ENCODE measurements at regions not wholly inside any gene's neighbourhood (a gene's known extent, or its start where the extent isn't known, plus 50 kb on each side); places are given as distances from the start of the nearest gene placed in this dataset.

DNA sequence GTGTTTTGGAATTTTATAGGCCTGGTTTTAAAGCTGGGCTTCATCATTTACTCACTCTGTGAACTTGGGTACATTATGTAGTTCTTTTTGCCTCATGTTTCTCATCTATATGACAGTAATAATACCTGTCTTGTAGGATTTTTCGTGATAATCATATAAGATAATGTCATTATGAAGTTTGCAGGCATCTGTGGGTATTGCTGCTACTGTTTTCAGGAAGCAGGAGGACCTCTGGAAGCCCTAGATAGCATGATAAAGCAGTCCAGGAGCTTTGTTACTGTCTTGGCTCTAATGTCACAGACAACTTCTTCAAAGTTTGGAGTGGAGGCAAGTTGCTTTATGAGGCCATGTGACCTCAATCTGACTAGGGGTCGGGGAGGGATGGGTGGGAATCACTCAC is 145.0 kb upstream of the MEIS2 start:
- in situ Hi-C loops (cut with HindIII; ENCODE audit: low pct_ligation_motif_present, low sequenced_read_pairs), result no loop called here
- H3K27me3 ChIP-seq (replicated peaks), result no peaks in the 10 kb centered on the region

GRCh38 chr15:37246065-37246464 is 145.7 kb upstream of the MEIS2 start:
- no peak overlapping the region for H3K4me3 ChIP-seq (ENCODE audit: low read depth, low read length)
- in situ Hi-C loops (cut with HindIII; ENCODE audit: low pct_ligation_motif_present, low sequenced_read_pairs), result no loop called here
- H3K36me3 ChIP-seq (replicated peaks), result no peaks in the 10 kb centered on the region
- no peak for DNase-seq
- TF ChIP-seq CTCF (IDR thresholded peaks at IDR 0.05; ENCODE audit: low read depth, low read length, missing control alignments), result no peak
- no peaks in the 10 kb centered on the region for H3K27me3 ChIP-seq (replicated peaks)
- no peak overlapping the region for H3K27ac ChIP-seq

More for the DNA sequence above, 145.0 kb upstream of the MEIS2 start:
- DNase-seq, result no peak
- Histone ChIP-seq H3K4me3 (ENCODE audit: low read depth, low read length) (no peak overlapping the region), H3K36me3 (replicated peaks) (no peaks in the 10 kb centered on the region), H3K27ac (no peak overlapping the region)
- TF ChIP-seq CTCF (IDR thresholded peaks at IDR 0.05; ENCODE audit: low read depth, low read length, missing control alignments), result no peak

GRCh38 chr15:37246856-37247255 is 146.5 kb upstream of the MEIS2 start:
- in situ Hi-C loops (cut with HindIII; ENCODE audit: low pct_ligation_motif_present, low sequenced_read_pairs), result no loop called here

GRCh38 chr15:37249249-37249648 is 148.9 kb upstream of the MEIS2 start:
- no peak for TF ChIP-seq CTCF (IDR thresholded peaks at IDR 0.05; ENCODE audit: low read depth, low read length, missing control alignments)
- Histone ChIP-seq H3K27me3 (replicated peaks) (no peaks in the 10 kb centered on the region), H3K27ac (no peak overlapping the region), H3K4me3 (ENCODE audit: low read depth, low read length) (no peak overlapping the region), H3K36me3 (replicated peaks) (no peaks in the 10 kb centered on the region)
- no peak for DNase-seq
- in situ Hi-C loops (cut with HindIII; ENCODE audit: low pct_ligation_motif_present, low sequenced_read_pairs), result no loop called here

More at GRCh38 chr15:37246856-37247255, 146.5 kb upstream of the MEIS2 start:
- no peak for TF ChIP-seq CTCF (IDR thresholded peaks at IDR 0.05; ENCODE audit: low read depth, low read length, missing control alignments)
- H3K27ac ChIP-seq, result no peak overlapping the region
- H3K36me3 ChIP-seq (replicated peaks), result no peaks in the 10 kb centered on the region
- no peaks in the 10 kb centered on the region for H3K27me3 ChIP-seq (replicated peaks)
- DNase-seq, result no peak
- H3K4me3 ChIP-seq (ENCODE audit: low read depth, low read length), result no peak overlapping the region

DNA sequence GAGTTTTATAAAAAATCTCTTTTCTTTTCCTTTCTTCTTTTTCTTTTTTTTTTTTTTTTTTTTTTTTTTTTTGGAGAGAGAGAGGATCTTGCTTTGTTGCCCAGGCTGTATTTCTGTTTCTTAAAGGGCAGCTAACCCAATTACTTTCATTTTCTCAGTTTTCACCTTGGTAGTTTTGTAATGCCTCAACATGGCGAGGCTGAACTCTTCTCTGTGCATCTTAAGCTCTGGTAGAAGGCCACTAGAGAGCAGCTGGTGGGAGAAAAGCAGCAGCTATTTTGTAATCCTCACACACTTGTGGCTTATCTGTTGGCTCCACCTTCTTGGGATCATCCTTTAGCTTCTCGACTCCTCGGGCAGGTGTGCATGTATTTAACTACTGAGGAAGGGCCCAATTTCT is 152.2 kb upstream of the MEIS2 start:
- Histone ChIP-seq H3K4me3 (ENCODE audit: low read depth, low read length) (no peak overlapping the region), H3K27me3 (replicated peaks) (no peaks in the 10 kb centered on the region), H3K36me3 (replicated peaks) (no peaks in the 10 kb centered on the region), H3K27ac (no peak overlapping the region)
- DNase-seq, result no peak
- in situ Hi-C loops (cut with HindIII; ENCODE audit: low pct_ligation_motif_present, low sequenced_read_pairs), result no loop called here
- TF ChIP-seq CTCF (IDR thresholded peaks at IDR 0.05; ENCODE audit: low read depth, low read length, missing control alignments), result no peak

DNA sequence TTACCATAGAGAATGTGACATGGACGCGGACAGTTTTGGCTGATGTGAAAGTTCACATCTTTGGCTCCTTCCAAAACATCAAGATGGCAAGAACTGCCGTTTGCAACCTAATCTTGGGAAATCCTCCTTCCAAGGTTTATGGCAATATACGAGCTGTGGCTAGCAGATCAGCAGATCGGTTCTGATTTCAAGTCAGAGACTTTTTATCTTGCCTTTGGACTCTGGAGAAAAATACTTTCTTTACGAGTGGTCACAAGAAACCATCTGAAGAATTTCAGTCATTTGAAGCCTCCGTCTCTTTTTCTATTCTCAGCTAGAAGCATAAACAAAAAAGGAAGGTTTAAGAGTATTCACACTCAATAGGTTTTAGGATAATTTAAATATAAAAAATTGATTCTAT is 153.5 kb upstream of the MEIS2 start:
- H3K4me3 ChIP-seq (ENCODE audit: low read depth, low read length), result no peak overlapping the region
- DNase-seq, result no peak
- no peaks in the 10 kb centered on the region for H3K27me3 ChIP-seq (replicated peaks)
- no peak for TF ChIP-seq CTCF (IDR thresholded peaks at IDR 0.05; ENCODE audit: low read depth, low read length, missing control alignments)
- no peaks in the 10 kb centered on the region for H3K36me3 ChIP-seq (replicated peaks)
- no peak overlapping the region for H3K27ac ChIP-seq
- in situ Hi-C loops (cut with HindIII; ENCODE audit: low pct_ligation_motif_present, low sequenced_read_pairs), result no loop called here

Measured in brain microvascular endothelial cell (primary cell).